ENCODE measurements at regions not wholly inside any gene's neighbourhood (a gene's known extent, or its start where the extent isn't known, plus 50 kb on each side); places are given as distances from the start of the nearest gene placed in this dataset.

GRCh38 chr2:121161272-121161671 is 123.7 kb downstream of the TFCP2L1 start:
- no peak for TF ChIP-seq CTCF (IDR thresholded peaks at IDR 0.05; ENCODE audit: extremely low read depth, missing control alignments)
- DNase-seq (ENCODE audit: low spot score) = no peak

- no peak for TF ChIP-seq CTCF (IDR thresholded peaks at IDR 0.05; ENCODE audit: extremely low read depth, missing control alignments)
- no peak for DNase-seq (ENCODE audit: low spot score)
These were observed 122.1 kb downstream of the TFCP2L1 start for GRCh38 chr2:121162893-121163292.

- no peak for TF ChIP-seq CTCF (IDR thresholded peaks at IDR 0.05; ENCODE audit: extremely low read depth, missing control alignments)
- no peak for DNase-seq (ENCODE audit: low spot score)
These were observed 121.0 kb downstream of the TFCP2L1 start for GRCh38 chr2:121164042-121164441.

- no peak for DNase-seq (ENCODE audit: low spot score)
- TF ChIP-seq CTCF (IDR thresholded peaks at IDR 0.05; ENCODE audit: extremely low read depth, missing control alignments) = no peak
These were observed 119.9 kb downstream of the TFCP2L1 start for GRCh38 chr2:121165038-121165542.

Measured in GM20000 (cell line).